Limb (tissue), 2 donors: ENCODE measurements at regions not wholly inside any gene's neighbourhood (a gene's known extent, or its start where the extent isn't known, plus 50 kb on each side); places are given as distances from the start of the nearest gene placed in this dataset.

ENCODE experiments used
- DNase-seq, 2 donors: peaks; one replicate each; pipeline ENCODE4 v3.0.0-alpha.2; 2016; ENCODE audit errors: extremely low spot score in 2 of 2

DNA sequence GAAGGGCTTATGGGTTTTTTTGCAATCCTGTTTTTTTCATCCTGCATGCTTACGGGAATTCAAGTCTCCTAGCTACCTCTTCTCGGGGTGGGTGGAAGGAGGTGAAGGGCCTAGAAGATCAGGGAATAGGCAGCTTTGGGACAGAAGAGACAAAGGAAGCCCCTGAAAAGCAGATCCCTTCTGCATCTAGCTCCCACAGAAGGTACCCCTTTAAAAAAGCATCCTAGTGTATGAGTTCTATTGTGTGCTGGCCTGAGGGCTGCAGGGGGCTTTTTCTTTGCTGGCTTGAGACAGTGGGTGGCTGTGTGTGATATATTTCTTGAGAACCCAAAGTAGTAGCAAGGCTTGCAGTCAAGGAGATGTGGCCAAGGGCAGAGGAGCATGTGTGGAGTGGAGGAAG lies 330.5 kb downstream of the MAF start:
- no peak for DNase-seq

DNA sequence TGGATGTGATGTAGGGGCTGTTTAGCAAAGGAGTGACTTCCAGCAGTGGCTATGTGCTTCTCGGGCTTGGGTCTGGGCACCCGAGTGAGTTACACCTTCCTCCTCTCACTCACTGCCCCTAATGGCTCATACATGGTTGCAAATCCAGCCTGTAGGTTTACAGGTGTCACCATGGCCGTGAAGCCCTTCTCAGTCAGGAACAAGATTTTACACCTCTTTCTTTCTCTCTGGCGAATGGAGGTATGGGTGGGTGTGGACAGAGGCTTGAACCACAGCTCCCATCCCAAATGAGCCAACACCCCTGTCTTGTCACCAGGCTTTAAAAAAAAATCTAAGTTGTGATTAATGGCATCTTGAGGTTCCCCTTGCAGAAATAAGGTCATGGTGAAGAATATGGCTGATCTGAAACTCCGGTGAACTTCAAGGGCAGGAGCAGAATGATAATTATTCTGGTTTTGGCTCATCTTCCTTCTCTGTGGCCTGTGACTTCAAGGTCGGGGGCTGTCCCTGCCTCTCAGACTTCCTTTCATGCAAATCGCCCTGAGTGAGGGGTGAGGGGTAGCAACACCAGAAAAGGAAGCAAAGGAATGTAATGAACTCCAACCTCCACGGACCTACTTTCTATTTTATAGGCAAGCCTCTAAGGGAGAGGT lies 331.2 kb downstream of the MAF start:
- DNase-seq, result no peak

DNA sequence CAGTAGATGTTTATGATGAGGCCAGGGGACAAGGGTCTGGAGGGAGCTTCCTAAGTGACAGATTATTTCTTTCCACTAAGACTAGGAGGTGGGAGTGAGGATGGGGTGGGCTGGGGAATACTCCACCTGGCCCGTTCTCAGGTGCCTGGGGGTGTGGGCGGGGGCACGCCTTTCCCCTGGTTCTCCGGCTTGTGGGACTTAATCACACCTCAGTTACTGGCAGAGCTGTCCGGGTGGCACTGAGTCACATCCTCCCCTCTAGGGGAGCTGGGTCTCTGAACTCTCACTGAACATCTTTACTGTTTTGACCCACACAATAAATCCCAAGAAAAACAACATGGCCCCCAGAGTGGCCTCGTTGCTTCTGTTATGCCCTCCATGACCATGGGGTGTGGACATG lies 332.8 kb downstream of the MAF start:
- DNase-seq, result no peak

- DNase-seq, result no peak
Observed at GRCh38 chr16:79267146-79267545, 333.4 kb downstream of the MAF start.

GRCh38 chr16:79265701-79266100 lies 334.8 kb downstream of the MAF start:
- DNase-seq, result no peak

- no peak for DNase-seq
Observed at GRCh38 chr16:79265196-79265595, 335.3 kb downstream of the MAF start.

- DNase-seq, result no peak
Observed at GRCh38 chr16:79264237-79265109, 336.1 kb downstream of the MAF start.

- DNase-seq, result no peak
Observed at GRCh38 chr16:79263425-79263824, 337.1 kb downstream of the MAF start.
